GM12875 (cell line): ENCODE measurements at regions not wholly inside any gene's neighbourhood (a gene's known extent, or its start where the extent isn't known, plus 50 kb on each side); places are given as distances from the start of the nearest gene placed in this dataset.

Experiments
- H3K4me3 ChIP-seq: one replicate; pipeline ENCODE4 v1.5.1; 2011; ENCODE audit warnings: low read depth, low read length, control low read depth
- CTCF ChIP-seq: IDR thresholded peaks from 2 replicates; pipeline ENCODE4 v1.5.1; 2011; ENCODE audit warnings: low read depth, mild to moderate bottlenecking, control low read depth, inconsistent platforms, low read length, moderate library complexity, borderline replicate concordance; ENCODE audit not compliant: insufficient read depth

GRCh38 chr18:76658627-76659026 lies 163.6 kb upstream of the ZNF516 start:
- peak; percentile 56; the same call in 1 of the 2 replicates for TF ChIP-seq CTCF
- H3K4me3 ChIP-seq: no peak overlapping the region

GRCh38 chr18:76657911-76658470 lies 162.9 kb upstream of the ZNF516 start:
- no peak overlapping the region for H3K4me3 ChIP-seq
- TF ChIP-seq CTCF: no peak

GRCh38 chr18:76656925-76657827 lies 162.1 kb upstream of the ZNF516 start:
- TF ChIP-seq CTCF: no peak
- H3K4me3 ChIP-seq: no peak overlapping the region

- H3K4me3 ChIP-seq: no peak overlapping the region
- TF ChIP-seq CTCF: no peak
These were observed 159.5 kb upstream of the ZNF516 start for GRCh38 chr18:76654577-76654976.

GRCh38 chr18:76647322-76647721 lies 152.3 kb upstream of the ZNF516 start:
- TF ChIP-seq CTCF: no peak
- no peak overlapping the region for H3K4me3 ChIP-seq

GRCh38 chr18:76644580-76644979 lies 149.5 kb upstream of the ZNF516 start:
- no peak overlapping the region for H3K4me3 ChIP-seq
- no peak for TF ChIP-seq CTCF

- TF ChIP-seq CTCF: no peak
These were observed 149.0 kb upstream of the ZNF516 start for GRCh38 chr18:76643996-76644395.

More at GRCh38 chr18:76643996-76644395, 149.0 kb upstream of the ZNF516 start:
- H3K4me3 ChIP-seq: no peak overlapping the region
